IMR-90 (cell line): ENCODE measurements at regions not wholly inside any gene's neighbourhood (a gene's known extent, or its start where the extent isn't known, plus 50 kb on each side); places are given as distances from the start of the nearest gene placed in this dataset.

Experiments
- ATAC-seq: fragments of 200-7000 bp; cut with Tn5 transposase; 2 replicates; pipeline ENCODE4 v1.9.1; 2020; ENCODE audit warnings: low read depth, mild to moderate bottlenecking, moderate library complexity
- BruUV-seq: library from RNA; stranded (reverse); fragments of 400-500 nt; replicated peaks from 2 replicates; lab custom pipeline; 2021; lab: Mats Ljungman, UMichigan
- CTCF ChIA-PET: fragments of 300-600 bp; formaldehyde crosslinking; extraction: SDS; loops from one replicate; lab custom pipeline; 2021; ENCODE audit warnings: antibody characterized with exemption; lab: Yijun Ruan, JAX
- POLR2A ChIA-PET: fragments of 300-600 bp; sonication (Branson Sonifier 250); formaldehyde crosslinking; loops from one replicate; lab custom pipeline; 2022; ENCODE audit warnings: antibody characterized with exemption; ENCODE audit not compliant: unreplicated experiment; lab: Charles Lee
- DNase-seq: peaks from one replicate; pipeline ENCODE4 v3.0.0; 2013
- H2AFZ ChIP-seq: replicated peaks from 2 replicates; pipeline ENCODE3; 2013; ENCODE audit warnings: low read length, mild to moderate bottlenecking; ENCODE audit not compliant: poor library complexity
- H2AK5ac ChIP-seq: 2 replicates; pipeline ENCODE4 v1.6.1; 2013; ENCODE audit warnings: low read depth, low read length, inconsistent platforms
- H2AK9ac ChIP-seq: replicated peaks from 2 replicates; pipeline ENCODE3; 2013; ENCODE audit warnings: mild to moderate bottlenecking, low read depth, low read length, moderate library complexity; ENCODE audit not compliant: poor library complexity
- H2BK120ac ChIP-seq: 2 replicates; pipeline ENCODE4 v1.6.1; 2013; ENCODE audit warnings: low read depth, low read length, inconsistent platforms
- H2BK15ac ChIP-seq: 3 replicates; pipeline ENCODE4 v1.6.1; 2013; ENCODE audit warnings: low read depth, low read length, inconsistent platforms
- H2BK20ac ChIP-seq: 2 replicates; pipeline ENCODE4 v1.6.1; 2013; ENCODE audit warnings: low read depth, mild to moderate bottlenecking, inconsistent platforms, low read length, moderate library complexity
- H2BK5ac ChIP-seq: 2 replicates; pipeline ENCODE4 v1.6.1; 2013; ENCODE audit warnings: mild to moderate bottlenecking, low read depth, low read length, inconsistent platforms; ENCODE audit not compliant: poor library complexity, severe bottlenecking
- H3K14ac ChIP-seq: replicated peaks from 2 replicates; pipeline ENCODE4 v1.6.1; 2013; ENCODE audit warnings: low read depth, low read length, inconsistent platforms
- H3K18ac ChIP-seq: 2 replicates; pipeline ENCODE4 v1.6.1; 2013; ENCODE audit warnings: low read depth, low read length, control low read depth
- H3K23ac ChIP-seq: 2 replicates; pipeline ENCODE4 v1.6.1; 2013; ENCODE audit warnings: low read depth, low read length, inconsistent platforms
- H3K27ac ChIP-seq: 2 replicates; pipeline ENCODE4 v1.5.1; 2013; ENCODE audit warnings: mild to moderate bottlenecking, control low read depth, low read length; ENCODE audit not compliant: insufficient read depth
- H3K27me3 ChIP-seq: 2 replicates; pipeline ENCODE4 v1.6.1; 2013; ENCODE audit warnings: low read length; ENCODE audit not compliant: control insufficient read depth, insufficient read depth
- H3K36me3 ChIP-seq: 2 replicates; pipeline ENCODE4 v1.6.1; 2013; ENCODE audit warnings: low read length, mixed read lengths; ENCODE audit not compliant: control insufficient read depth, insufficient read depth
- H3K4ac ChIP-seq: 2 replicates; pipeline ENCODE4 v1.6.1; 2013; ENCODE audit warnings: low read depth, low read length, inconsistent platforms
- H3K4me1 ChIP-seq: 2 replicates; pipeline ENCODE4 v1.6.1; 2013; ENCODE audit warnings: low read length, mixed read lengths; ENCODE audit not compliant: control insufficient read depth, insufficient read depth
- H3K4me2 ChIP-seq: 2 replicates; pipeline ENCODE4 v1.6.1; 2013; ENCODE audit warnings: low read depth, mild to moderate bottlenecking, control low read depth, low read length, moderate library complexity
- H3K4me3 ChIP-seq: 2 replicates; pipeline ENCODE4 v1.5.1; 2013; ENCODE audit warnings: low read depth, mild to moderate bottlenecking, control low read depth, low read length, moderate library complexity; ENCODE audit not compliant: insufficient read depth
- H3K56ac ChIP-seq: 2 replicates; pipeline ENCODE4 v1.6.1; 2013; ENCODE audit warnings: low read length, inconsistent platforms; ENCODE audit not compliant: insufficient read depth; ENCODE audit errors: extremely low read depth
- H3K79me1 ChIP-seq, 2 experiments: 2 replicates each; pipeline ENCODE4 v1.6.1; 2013; ENCODE audit warnings: low read length in 2 of 2, inconsistent platforms in 1 of 2, low read depth in 1 of 2
- H3K9ac ChIP-seq: 2 replicates; pipeline ENCODE4 v1.6.1; 2013; ENCODE audit warnings: low read depth, low read length, control low read depth
- H3K9me1 ChIP-seq: 2 replicates; pipeline ENCODE4 v1.6.1; 2013; ENCODE audit warnings: low read length, inconsistent platforms; ENCODE audit not compliant: insufficient read depth
- H3K9me3 ChIP-seq: 2 replicates; pipeline ENCODE4 v1.6.1; 2013; ENCODE audit warnings: low read length; ENCODE audit not compliant: control insufficient read depth, insufficient read depth
- H4K20me1 ChIP-seq: 2 replicates; pipeline ENCODE4 v1.6.1; 2013; ENCODE audit warnings: low read length, inconsistent platforms; ENCODE audit not compliant: insufficient read depth
- H4K5ac ChIP-seq: 2 replicates; pipeline ENCODE4 v1.6.1; 2013; ENCODE audit warnings: mild to moderate bottlenecking, low read depth, low read length, control low read depth
- H4K8ac ChIP-seq, 2 experiments: 2 replicates each; pipeline ENCODE4 v1.6.1; 2013; ENCODE audit warnings: low read depth in 2 of 2, low read length in 2 of 2, control low read depth in 1 of 2, inconsistent platforms in 1 of 2
- H4K91ac ChIP-seq: 2 replicates; pipeline ENCODE4 v1.6.1; 2013; ENCODE audit warnings: low read depth, low read length, inconsistent platforms; ENCODE audit not compliant: insufficient read depth
- BHLHE40 ChIP-seq: fragments of 150-350 bp; IDR thresholded peaks from 2 replicates; pipeline ENCODE4 v1.6.1; 2016; ENCODE audit warnings: mild to moderate bottlenecking, low read depth, low read length
- CEBPB ChIP-seq: IDR thresholded peaks from 2 replicates; pipeline ENCODE4 v1.6.1; 2012; ENCODE audit warnings: low read depth, low read length, improper control_type of control experiment
- CHD1 ChIP-seq: IDR thresholded peaks from 2 replicates; pipeline ENCODE4 v1.6.1; 2012; ENCODE audit warnings: low read depth, low read length, improper control_type of control experiment
- CTCF ChIP-seq: conservative IDR thresholded peaks from 2 replicates; pipeline ENCODE4 v1.5.1; 2012; ENCODE audit warnings: mild to moderate bottlenecking, low read depth, low read length, improper control_type of control experiment
- ELK1 ChIP-seq: fragments of 150-350 bp; IDR thresholded peaks from 2 replicates; pipeline ENCODE4 v1.6.1; 2016; ENCODE audit warnings: low read depth, mild to moderate bottlenecking, low read length, moderate library complexity, borderline replicate concordance
- FOS ChIP-seq: fragments of 150-350 bp; IDR thresholded peaks from 2 replicates; pipeline ENCODE4 v1.6.1; 2016; ENCODE audit warnings: low read depth, low read length
- MAFK ChIP-seq: IDR thresholded peaks from 2 replicates; pipeline ENCODE4 v1.6.1; 2012; ENCODE audit warnings: low read depth, low read length, improper control_type of control experiment
- MAZ ChIP-seq: IDR thresholded peaks from 2 replicates; pipeline ENCODE4 v1.6.1; 2012; ENCODE audit warnings: low read depth, mild to moderate bottlenecking, low read length, improper control_type of control experiment, moderate library complexity, borderline replicate concordance
- MXI1 ChIP-seq: IDR thresholded peaks from 2 replicates; pipeline ENCODE4 v1.6.1; 2012; ENCODE audit warnings: low read depth, mild to moderate bottlenecking, low read length, moderate library complexity, borderline replicate concordance
- NFE2L2 ChIP-seq: fragments of 150-350 bp; IDR thresholded peaks from 2 replicates; pipeline ENCODE4 v1.6.1; 2016; ENCODE audit warnings: low read depth, mild to moderate bottlenecking, low read length
- POLR2A ChIP-seq: IDR thresholded peaks from 2 replicates; pipeline ENCODE4 v1.6.1; 2012; ENCODE audit warnings: mild to moderate bottlenecking, low read depth, low read length
- RAD21 ChIP-seq: IDR thresholded peaks from 2 replicates; pipeline ENCODE4 v1.6.1; 2012; ENCODE audit warnings: low read length, improper control_type of control experiment
- RCOR1 ChIP-seq: IDR thresholded peaks from 2 replicates; pipeline ENCODE4 v1.6.1; 2012; ENCODE audit warnings: mild to moderate bottlenecking, low read length, improper control_type of control experiment; ENCODE audit not compliant: insufficient replicate concordance
- RFX5 ChIP-seq: IDR thresholded peaks from 2 replicates; pipeline ENCODE4 v1.8.0; 2012; ENCODE audit warnings: low read depth, mild to moderate bottlenecking, low read length, moderate library complexity
- SMC3 ChIP-seq: fragments of 150-350 bp; IDR thresholded peaks from 2 replicates; pipeline ENCODE4 v1.6.1; 2016; ENCODE audit warnings: low read depth, mild to moderate bottlenecking, antibody characterized with exemption, low read length, moderate library complexity
- USF2 ChIP-seq: fragments of 150-350 bp; IDR thresholded peaks from 2 replicates; pipeline ENCODE4 v1.6.1; 2017; ENCODE audit warnings: mild to moderate bottlenecking, antibody characterized with exemption, low read length, low read depth
- WGBS, 2 experiments: methylation state at CpG; one replicate each; pipeline versions ENCODE4 v1.1.5 to v1.1.7; 2013; ENCODE audit warnings: missing lambda C conversion rate in 2 of 2; ENCODE audit not compliant: insufficient read length in 1 of 2; ENCODE audit errors: extremely low coverage in 2 of 2; 5-methylcytosine and 5-hydroxymethylcytosine counted together
- dilution Hi-C: fragments of 300-500 bp; cut with HindIII; formaldehyde crosslinking; loops from one replicate; pipeline ENCODE4 v1.14.3; 2018; ENCODE audit warnings: low sequenced_read_pairs; ENCODE audit not compliant: unreplicated experiment
- in situ Hi-C: fragments of 300-500 bp; cut with MboI; formaldehyde crosslinking; loops from 3 replicates; pipeline ENCODE4 v1.14.3; 2019; ENCODE audit warnings: low sequenced_read_pairs, inconsistent platforms, mixed read lengths
- intact Hi-C: fragments of 100-400 bp; cut with micrococcal nuclease; formaldehyde crosslinking; loops from 2 replicates; pipeline ENCODE4 v1.10.0; 2022

GRCh38 chr9:117887941-117888340, 183.7 kb downstream of the TLR4 start:
- Histone ChIP-seq H3K4me2 (no peak overlapping the region), H3K56ac (no peak overlapping the region), H3K27me3 (no peaks in the 10 kb centered on the region), H2BK5ac (no peak overlapping the region), H4K8ac (no peak overlapping the region), H2AFZ (no peak overlapping the region), H3K4me1 (no peaks in the 10 kb centered on the region), H3K18ac (no peak overlapping the region), H3K9ac (no peak overlapping the region), H4K91ac (no peak overlapping the region), H2BK20ac (no peak overlapping the region), H3K14ac (no peak overlapping the region), H4K20me1 (no peaks in the 10 kb centered on the region), H2AK5ac (no peak overlapping the region), H3K4me3 (no peak overlapping the region), H4K5ac (no peak overlapping the region), H2BK15ac (no peak overlapping the region), H3K79me1 (no peaks in the 10 kb centered on the region), H3K23ac (no peak overlapping the region), H3K9me1 (no peaks in the 10 kb centered on the region), H3K9me3 (peaks cover 6% of the 10 kb centered on the region; the same call in 1 of the 2 replicates), H2AK9ac (no peak overlapping the region), H3K27ac (no peak overlapping the region), H3K4ac (no peak overlapping the region), H3K36me3 (no peaks in the 10 kb centered on the region), H2BK120ac (no peak overlapping the region)
- no CpG with 5 or more reads among the region's 3 CpGs for WGBS, 2 experiments
- ATAC-seq (no peak), DNase-seq (no peak)
- POLR2A ChIA-PET: no interaction called here
- BruUV-seq: no TSS peak
- dilution Hi-C loops: no loop called here
- intact Hi-C loops: no loop called here
- CTCF ChIA-PET: interaction anchor here (0.9 kb wide), 1 partner anchor 34 kb away, joined by 3 read pairs; no protein-coding TSS in a partner anchor
- in situ Hi-C loops: no loop called here
- TF ChIP-seq CEBPB: no peak
- no peak for TF ChIP-seq MAZ
- TF ChIP-seq CTCF: no peak
- no peak for TF ChIP-seq POLR2A
- no peak for TF ChIP-seq MAFK
- TF ChIP-seq FOS: no peak
- no peak for TF ChIP-seq RCOR1
- no peak for TF ChIP-seq BHLHE40
- TF ChIP-seq USF2: no peak
- no peak for TF ChIP-seq MXI1
- TF ChIP-seq ELK1: no peak
- no peak for TF ChIP-seq RFX5
- TF ChIP-seq NFE2L2: no peak
- TF ChIP-seq CHD1: no peak
- TF ChIP-seq RAD21: no peak
- no peak for TF ChIP-seq SMC3
